Duodenal mucosa (tissue), 2 donors: ENCODE measurements at regions not wholly inside any gene's neighbourhood (a gene's known extent, or its start where the extent isn't known, plus 50 kb on each side); places are given as distances from the start of the nearest gene placed in this dataset.

ENCODE experiments used
- H3K27ac ChIP-seq: one replicate; pipeline ENCODE4 v1.7.0; 2013; ENCODE audit warnings: low read depth, low read length
- H3K27me3 ChIP-seq, 2 donors: one replicate each; pipeline ENCODE4 v1.7.0; 2013; ENCODE audit warnings: low read length in 2 of 2, control low read depth in 1 of 2; ENCODE audit not compliant: insufficient read depth in 2 of 2, control insufficient read depth in 1 of 2
- H3K36me3 ChIP-seq, 2 donors: one replicate each; pipeline ENCODE4 v1.7.0; 2013; ENCODE audit warnings: low read length in 2 of 2, control low read depth in 1 of 2; ENCODE audit not compliant: insufficient read depth in 2 of 2, control insufficient read depth in 1 of 2
- H3K4me1 ChIP-seq, 2 donors: one replicate each; pipeline ENCODE4 v1.7.0; 2013; ENCODE audit warnings: low read length in 2 of 2, control low read depth in 1 of 2; ENCODE audit not compliant: insufficient read depth in 2 of 2, control insufficient read depth in 1 of 2
- H3K4me3 ChIP-seq, 2 donors: one replicate each; pipeline ENCODE4 v1.7.0; 2013; ENCODE audit warnings: low read length in 2 of 2, low read depth in 1 of 2
- H3K9ac ChIP-seq, 2 donors: one replicate each; pipeline ENCODE4 v1.7.0; 2013; ENCODE audit warnings: low read length in 2 of 2, low read depth in 1 of 2
- H3K9me3 ChIP-seq, 2 donors: one replicate each; pipeline ENCODE4 v1.7.0; 2013; ENCODE audit warnings: low read length in 2 of 2, control low read depth in 1 of 2; ENCODE audit not compliant: control insufficient read depth in 1 of 2

DNA sequence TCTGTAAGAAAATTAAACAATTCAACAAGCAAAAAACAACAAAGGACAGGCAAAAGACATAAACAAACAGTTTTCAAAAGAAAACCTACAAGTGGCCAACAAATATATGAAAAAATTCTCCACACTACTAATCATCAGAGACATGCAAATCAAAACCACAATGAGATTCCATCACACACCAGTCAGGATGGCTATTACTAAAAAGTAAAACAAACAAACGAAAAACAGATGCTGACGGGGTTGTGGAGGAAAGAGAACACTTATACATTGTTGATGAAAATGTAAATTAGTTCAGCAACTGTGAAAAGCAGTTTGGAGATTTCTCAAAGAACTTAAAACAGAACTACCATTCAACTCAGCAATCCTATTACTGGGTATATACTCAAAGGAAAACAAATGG is 537.6 kb downstream of the HDGFL1 start:
- Histone ChIP-seq H3K27me3 (no peaks in the 10 kb centered on the region), H3K4me3 (no peak overlapping the region), H3K4me1 (no peaks in the 10 kb centered on the region), H3K9ac (no peak overlapping the region), H3K27ac (no peak overlapping the region), H3K9me3 (no peaks in the 10 kb centered on the region), H3K36me3 (no peaks in the 10 kb centered on the region)

DNA sequence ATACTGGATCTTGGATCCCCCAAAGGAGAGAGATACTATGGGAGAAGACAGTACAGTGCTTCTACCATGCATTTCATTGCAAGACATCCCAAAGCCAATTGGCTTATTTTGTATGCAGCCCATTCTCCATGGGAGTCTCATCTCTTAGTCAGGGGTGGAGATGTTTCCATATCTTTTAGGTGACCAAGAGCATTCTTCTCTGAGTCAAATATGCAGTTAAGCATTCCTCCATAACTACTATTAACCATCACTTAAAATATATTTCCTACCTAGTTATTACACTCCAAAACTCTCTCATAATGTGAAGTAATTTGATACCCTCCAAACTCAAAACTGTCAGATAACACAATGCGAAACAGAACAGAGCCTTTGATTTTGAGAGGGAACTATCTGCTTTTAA is 542.6 kb downstream of the HDGFL1 start:
- H3K4me3 ChIP-seq, result no peak overlapping the region
- H3K9ac ChIP-seq, result no peak overlapping the region
- no peaks in the 10 kb centered on the region for H3K27me3 ChIP-seq
- H3K36me3 ChIP-seq, result no peaks in the 10 kb centered on the region
- no peaks in the 10 kb centered on the region for H3K4me1 ChIP-seq
- H3K27ac ChIP-seq, result no peak overlapping the region
- H3K9me3 ChIP-seq, result peaks cover 9 to 22% of the 10 kb centered on the region in 2 donors

DNA sequence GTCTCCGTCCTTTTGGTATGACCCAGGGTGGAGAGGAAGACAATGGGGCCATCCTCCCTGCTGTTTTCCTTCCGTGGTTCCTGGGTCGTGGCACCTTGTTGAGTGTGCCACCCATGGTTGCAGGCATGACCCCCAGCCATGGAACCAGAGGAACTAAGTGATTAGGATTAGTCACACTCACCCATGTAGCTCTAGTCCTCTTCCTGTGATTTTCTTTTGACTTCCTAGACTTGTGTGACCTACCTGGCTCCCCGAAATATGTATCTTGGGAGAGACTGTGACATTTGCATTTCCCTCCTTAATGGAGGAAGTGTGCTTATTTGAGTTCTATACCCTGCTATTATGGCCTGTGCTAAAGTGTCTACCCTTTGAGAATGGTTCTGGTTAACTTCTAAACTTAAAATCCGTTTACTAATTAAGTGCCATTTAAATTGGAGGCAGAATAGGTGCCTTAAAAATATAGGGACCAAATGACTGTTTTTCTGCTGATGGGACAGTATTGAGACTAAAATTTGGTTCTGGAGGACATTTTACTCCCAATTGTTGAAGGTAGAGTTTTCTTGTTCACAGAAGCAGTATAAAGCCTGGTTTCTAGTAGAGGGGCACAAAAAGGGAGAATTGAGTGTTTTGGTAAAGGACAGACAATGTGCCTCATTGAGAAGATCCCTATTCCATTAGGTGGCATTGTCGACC is 545.6 kb downstream of the HDGFL1 start:
- H3K9me3 ChIP-seq, result peaks cover 9 to 24% of the 10 kb centered on the region in 2 donors
- H3K36me3 ChIP-seq, result no peaks in the 10 kb centered on the region
- no peak overlapping the region for H3K4me3 ChIP-seq
- no peak overlapping the region for H3K27ac ChIP-seq
- no peaks in the 10 kb centered on the region for H3K27me3 ChIP-seq
- no peaks in the 10 kb centered on the region for H3K4me1 ChIP-seq
- no peak overlapping the region for H3K9ac ChIP-seq

DNA sequence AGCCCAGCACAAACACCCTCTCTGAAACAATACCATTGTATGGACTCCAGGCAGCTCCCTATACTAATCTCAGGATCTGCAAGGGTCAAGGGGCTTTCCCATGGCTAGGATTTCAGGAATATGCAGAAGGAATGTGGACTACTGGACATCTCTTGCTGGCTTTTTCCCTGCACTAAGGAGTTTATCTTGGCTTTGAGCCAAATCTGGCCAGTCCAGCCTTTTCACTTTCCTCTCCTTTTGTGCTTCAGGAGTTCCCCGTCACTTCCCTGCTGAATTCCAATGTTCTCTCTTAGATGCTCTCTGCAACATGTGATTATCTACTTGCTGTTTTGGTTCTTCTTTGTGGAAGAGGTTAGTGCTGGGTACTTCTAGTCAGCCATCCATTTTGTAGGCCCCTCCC is 568.2 kb downstream of the HDGFL1 start:
- H3K9ac ChIP-seq, result no peak overlapping the region
- H3K27me3 ChIP-seq, result no peaks in the 10 kb centered on the region
- no peaks in the 10 kb centered on the region for H3K4me1 ChIP-seq
- H3K4me3 ChIP-seq, result no peak overlapping the region
- no peak overlapping the region for H3K27ac ChIP-seq
- H3K9me3 ChIP-seq, result peaks cover 6 to 7% of the 10 kb centered on the region in 2 donors
- H3K36me3 ChIP-seq, result no peaks in the 10 kb centered on the region

DNA sequence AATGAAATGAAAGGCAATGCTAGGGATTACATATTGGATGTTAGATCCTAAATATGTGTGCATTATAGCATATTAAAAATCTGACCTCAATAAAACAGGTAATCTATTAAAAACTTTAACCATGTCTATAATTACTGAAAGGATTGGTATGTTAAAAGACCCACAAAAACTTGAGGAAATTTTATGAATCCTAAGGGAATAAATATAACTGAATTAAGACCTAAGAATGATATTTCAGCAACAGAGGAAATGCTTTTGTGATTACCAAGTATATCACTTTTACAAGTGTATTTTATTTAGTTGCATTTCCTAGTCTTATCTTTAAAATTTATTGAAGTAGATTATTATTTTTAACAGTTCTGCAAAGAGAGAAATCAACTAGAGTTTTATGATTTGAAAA is 571.5 kb downstream of the HDGFL1 start:
- Histone ChIP-seq H3K4me3 (no peak overlapping the region), H3K27ac (no peak overlapping the region), H3K4me1 (no peaks in the 10 kb centered on the region), H3K9ac (no peak overlapping the region), H3K27me3 (no peaks in the 10 kb centered on the region), H3K9me3 (peaks cover 6 to 7% of the 10 kb centered on the region in 2 donors), H3K36me3 (no peaks in the 10 kb centered on the region)

DNA sequence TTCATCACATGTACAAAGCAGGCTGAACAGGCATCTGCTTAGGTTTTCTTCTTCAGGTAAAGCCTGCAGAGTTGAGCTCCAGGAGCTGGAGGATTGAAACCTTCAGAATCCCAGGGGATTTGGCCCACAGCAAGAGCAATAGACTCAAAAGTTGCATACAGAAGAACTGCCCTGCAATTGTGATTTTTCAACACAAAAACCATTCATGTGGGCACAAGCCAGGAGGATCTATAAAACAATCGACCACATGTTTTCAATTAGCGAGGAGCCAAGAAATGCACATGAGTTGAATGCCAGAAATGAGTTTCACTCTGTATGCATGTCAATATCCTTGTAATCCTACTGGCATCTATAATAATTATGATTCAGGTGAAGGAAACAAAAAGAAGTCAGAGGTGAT is 576.4 kb downstream of the HDGFL1 start:
- Histone ChIP-seq H3K9ac (no peak overlapping the region), H3K27ac (no peak overlapping the region), H3K4me3 (no peak overlapping the region), H3K4me1 (no peaks in the 10 kb centered on the region), H3K36me3 (no peaks in the 10 kb centered on the region), H3K27me3 (no peaks in the 10 kb centered on the region), H3K9me3 (no peaks in the 10 kb centered on the region)

DNA sequence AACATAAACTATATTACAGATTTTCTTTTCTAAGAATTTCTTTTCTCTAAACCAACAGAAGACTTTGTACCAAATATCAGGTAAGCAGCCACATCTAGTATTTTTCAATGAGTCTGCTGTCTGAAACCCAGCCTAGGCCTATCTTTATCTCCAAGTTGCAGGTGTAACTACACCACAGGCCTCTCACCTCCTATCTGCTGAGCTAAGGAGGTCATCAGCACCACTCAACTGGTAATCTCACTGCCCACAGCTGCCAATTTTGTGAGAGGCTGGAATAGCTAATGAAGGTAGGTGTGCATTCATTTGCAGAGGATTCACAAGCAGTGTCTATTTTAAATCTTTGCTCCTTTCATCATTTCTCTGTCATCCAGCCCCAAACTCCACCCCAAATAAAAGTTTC is 584.8 kb downstream of the HDGFL1 start:
- Histone ChIP-seq H3K27me3 (no peaks in the 10 kb centered on the region), H3K9me3 (peaks cover 0 to 2% of the 10 kb centered on the region in 2 donors), H3K9ac (no peak overlapping the region), H3K36me3 (no peaks in the 10 kb centered on the region), H3K4me3 (no peak overlapping the region), H3K4me1 (no peaks in the 10 kb centered on the region), H3K27ac (no peak overlapping the region)

DNA sequence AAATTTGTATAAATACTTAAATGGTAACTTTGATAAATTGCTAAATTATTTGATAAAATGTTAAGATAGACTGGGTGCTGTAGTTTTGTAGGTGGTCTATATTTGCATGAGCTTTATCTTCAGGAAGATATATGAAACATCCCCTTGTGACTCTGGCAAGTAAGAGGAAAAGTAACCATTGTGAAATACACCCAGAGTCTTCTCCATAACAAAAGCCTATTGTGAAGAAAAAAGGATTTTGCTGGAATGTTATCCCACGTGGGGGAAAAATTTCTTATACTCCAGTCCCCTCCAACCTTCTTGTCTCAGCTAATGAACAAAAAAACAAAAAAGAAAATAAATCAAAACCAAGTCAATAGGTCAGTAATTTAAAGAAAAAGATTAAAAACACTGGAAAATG is 600.7 kb downstream of the HDGFL1 start:
- Histone ChIP-seq H3K4me3 (no peak overlapping the region), H3K9me3 (peaks cover 1 to 3% of the 10 kb centered on the region in 2 donors), H3K27ac (no peak overlapping the region), H3K4me1 (no peaks in the 10 kb centered on the region), H3K27me3 (no peaks in the 10 kb centered on the region), H3K36me3 (no peaks in the 10 kb centered on the region), H3K9ac (no peak overlapping the region)

DNA sequence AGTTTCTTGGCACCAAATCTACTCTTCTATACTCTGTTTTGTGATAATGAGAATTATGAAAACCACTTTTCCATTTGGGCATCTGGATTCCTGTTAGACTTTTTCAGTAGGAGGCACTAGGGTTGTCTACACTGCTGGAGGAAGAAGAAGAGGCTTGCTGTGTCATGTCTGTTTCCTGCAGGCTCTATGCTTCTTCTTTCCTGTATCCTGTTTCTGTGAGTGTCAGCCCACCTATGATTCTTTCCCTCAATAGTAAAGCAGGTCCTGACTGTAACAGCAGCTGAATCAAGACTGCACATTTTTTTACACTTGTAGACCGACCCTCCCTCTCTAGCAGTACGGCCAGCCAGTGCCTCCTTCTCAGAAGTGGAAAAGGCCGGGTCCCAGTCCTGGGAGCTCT is 603.9 kb downstream of the HDGFL1 start:
- Histone ChIP-seq H3K36me3 (no peaks in the 10 kb centered on the region), H3K9ac (no peak overlapping the region), H3K4me1 (no peaks in the 10 kb centered on the region), H3K27me3 (no peaks in the 10 kb centered on the region), H3K9me3 (no peaks in the 10 kb centered on the region), H3K27ac (no peak overlapping the region), H3K4me3 (no peak overlapping the region)

DNA sequence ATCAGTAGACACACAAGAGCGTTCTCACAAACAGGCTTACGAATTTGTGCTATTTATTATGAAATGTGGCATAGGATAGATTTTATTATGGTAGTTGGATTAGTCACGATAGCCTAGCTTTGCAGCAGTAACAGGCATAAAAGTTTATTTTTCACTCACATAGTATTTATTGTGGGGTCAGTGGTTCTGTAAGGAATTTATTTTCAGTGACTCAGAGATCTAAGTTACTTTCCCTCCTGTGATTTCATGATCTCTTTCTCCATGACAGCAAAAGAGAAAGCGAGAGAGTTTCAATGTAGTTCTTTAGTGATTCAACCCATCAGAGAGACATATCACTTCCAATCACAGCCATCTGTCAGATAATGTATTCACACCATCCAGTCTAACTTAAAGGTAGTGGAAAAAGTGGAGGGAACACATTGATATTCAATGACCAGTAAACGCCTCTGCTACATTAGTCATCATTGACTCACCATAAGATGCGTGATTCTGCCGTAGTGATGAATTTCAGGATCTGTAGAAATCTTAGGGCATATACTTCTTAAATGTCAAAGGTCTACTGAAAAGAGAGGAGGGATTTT is 605.5 kb downstream of the HDGFL1 start:
- no peak overlapping the region for H3K4me3 ChIP-seq
- H3K9me3 ChIP-seq, result no peaks in the 10 kb centered on the region
- H3K4me1 ChIP-seq, result no peaks in the 10 kb centered on the region
- no peaks in the 10 kb centered on the region for H3K36me3 ChIP-seq
- H3K27ac ChIP-seq, result no peak overlapping the region
- H3K9ac ChIP-seq, result no peak overlapping the region
- no peaks in the 10 kb centered on the region for H3K27me3 ChIP-seq
